ENCODE measurements at regions not wholly inside any gene's neighbourhood (a gene's known extent, or its start where the extent isn't known, plus 50 kb on each side); places are given as distances from the start of the nearest gene placed in this dataset.
A peak's percentile ranks its signal among the peaks of the same experiment; 100 is the strongest.

DNA sequence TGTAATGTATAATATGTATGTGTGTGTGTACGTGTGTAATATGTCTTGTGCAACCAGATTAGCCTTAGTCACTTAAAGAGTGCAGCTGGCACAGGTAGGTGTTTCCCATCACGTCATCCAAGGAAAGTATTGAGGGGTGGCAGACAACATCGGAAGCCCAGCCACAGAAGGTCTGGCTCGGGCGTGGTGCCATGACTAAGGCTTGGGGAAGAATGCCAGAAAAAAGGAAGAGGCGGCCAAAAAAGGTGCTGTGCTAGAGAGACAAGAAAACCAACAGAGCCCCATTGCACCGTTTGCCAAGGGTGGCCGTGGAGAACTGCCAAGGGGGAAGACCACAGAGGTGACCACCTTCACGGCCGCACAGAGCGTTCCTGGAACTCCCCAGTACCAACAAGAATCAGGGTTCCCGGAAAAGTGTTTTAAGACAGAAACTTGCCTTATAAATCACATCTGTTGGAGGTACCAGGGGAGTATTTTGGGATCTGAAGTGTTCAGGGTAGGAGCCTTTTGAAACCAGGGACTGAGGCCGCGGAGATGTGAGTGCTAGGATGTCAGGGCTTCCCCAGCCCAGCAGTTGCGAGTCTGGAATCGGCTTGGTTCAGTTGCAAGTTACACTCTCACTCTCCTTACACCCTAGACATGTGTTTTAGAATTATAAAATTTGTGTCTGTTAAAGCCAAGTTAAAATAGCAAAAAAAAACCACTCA, 131.2 kb upstream of the DYRK2 start:
- no peak overlapping the region for H3K27ac ChIP-seq (ENCODE audit: extremely low read depth, low read depth, low read length)
- TF ChIP-seq ZKSCAN8 (CRISPR knock-in tag; IDR thresholded peaks at IDR 0.05), result no peak
- TF ChIP-seq ZKSCAN1 (IDR thresholded peaks at IDR 0.05; ENCODE audit: low read depth, low read length), result no peak
- TF ChIP-seq, protein P1, sequence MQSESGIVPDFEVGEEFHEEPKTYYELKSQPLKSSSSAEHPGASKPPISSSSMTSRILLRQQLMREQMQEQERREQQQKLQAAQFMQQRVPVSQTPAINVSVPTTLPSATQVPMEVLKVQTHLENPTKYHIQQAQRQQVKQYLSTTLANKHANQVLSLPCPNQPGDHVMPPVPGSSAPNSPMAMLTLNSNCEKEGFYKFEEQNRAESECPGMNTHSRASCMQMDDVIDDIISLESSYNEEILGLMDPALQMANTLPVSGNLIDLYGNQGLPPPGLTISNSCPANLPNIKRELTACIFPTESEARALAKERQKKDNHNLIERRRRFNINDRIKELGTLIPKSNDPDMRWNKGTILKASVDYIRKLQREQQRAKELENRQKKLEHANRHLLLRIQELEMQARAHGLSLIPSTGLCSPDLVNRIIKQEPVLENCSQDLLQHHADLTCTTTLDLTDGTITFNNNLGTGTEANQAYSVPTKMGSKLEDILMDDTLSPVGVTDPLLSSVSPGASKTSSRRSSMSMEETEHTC (IDR thresholded peaks at IDR 0.05), result no peak
- no peak for TF ChIP-seq SIRT6 (IDR thresholded peaks at IDR 0.05; ENCODE audit: low read depth, low read length)
- TF ChIP-seq SRSF9 (IDR thresholded peaks at IDR 0.05; ENCODE audit: borderline replicate concordance, low read depth, low read length), result no peak
- TF ChIP-seq, protein P2, sequence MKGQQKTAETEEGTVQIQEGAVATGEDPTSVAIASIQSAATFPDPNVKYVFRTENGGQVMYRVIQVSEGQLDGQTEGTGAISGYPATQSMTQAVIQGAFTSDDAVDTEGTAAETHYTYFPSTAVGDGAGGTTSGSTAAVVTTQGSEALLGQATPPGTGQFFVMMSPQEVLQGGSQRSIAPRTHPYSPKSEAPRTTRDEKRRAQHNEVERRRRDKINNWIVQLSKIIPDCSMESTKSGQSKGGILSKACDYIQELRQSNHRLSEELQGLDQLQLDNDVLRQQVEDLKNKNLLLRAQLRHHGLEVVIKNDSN (CRISPR knock-in tag; IDR thresholded peaks at IDR 0.05), result no peak
- no peak for TF ChIP-seq ZEB2 (IDR thresholded peaks at IDR 0.05)
- TF ChIP-seq GABPA (tag; conservative IDR thresholded peaks at IDR 0.05; ENCODE audit: low read depth), result no peak
- TF ChIP-seq CBX8 (IDR thresholded peaks at IDR 0.05; ENCODE audit: borderline replicate concordance, extremely low read depth, low read depth, low read length, poor library complexity, severe bottlenecking), result no peak
- no peak for TF ChIP-seq ELF1 (tag; IDR thresholded peaks at IDR 0.05)
- TF ChIP-seq, protein P3, sequence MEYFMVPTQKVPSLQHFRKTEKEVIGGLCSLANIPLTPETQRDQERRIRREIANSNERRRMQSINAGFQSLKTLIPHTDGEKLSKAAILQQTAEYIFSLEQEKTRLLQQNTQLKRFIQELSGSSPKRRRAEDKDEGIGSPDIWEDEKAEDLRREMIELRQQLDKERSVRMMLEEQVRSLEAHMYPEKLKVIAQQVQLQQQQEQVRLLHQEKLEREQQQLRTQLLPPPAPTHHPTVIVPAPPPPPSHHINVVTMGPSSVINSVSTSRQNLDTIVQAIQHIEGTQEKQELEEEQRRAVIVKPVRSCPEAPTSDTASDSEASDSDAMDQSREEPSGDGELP (CRISPR knock-in tag; IDR thresholded peaks at IDR 0.05; ENCODE audit: borderline replicate concordance), result no peak
- no peak for TF ChIP-seq NCOR1 (IDR thresholded peaks at IDR 0.05)
- no peak for TF ChIP-seq RNF2 (IDR thresholded peaks at IDR 0.05)
- TF ChIP-seq ZNF696 (CRISPR knock-in tag; conservative IDR thresholded peaks at IDR 0.05), result no peak
- no peak for TF ChIP-seq ELF2 (CRISPR knock-in tag; IDR thresholded peaks at IDR 0.05)
- no peak overlapping the region for H2AFZ ChIP-seq (ENCODE audit: low read depth, low read length)
- intact Hi-C loops (cut with micrococcal nuclease), result no loop called here
- ChIA-PET CTCF (ENCODE audit: low intra/inter-chr PET ratio) (no interaction called here), POLR2A (no interaction called here)
- no peaks in the 10 kb centered on the region for H3K36me3 ChIP-seq (ENCODE audit: control insufficient read depth, insufficient read depth, low read length)
- in situ Hi-C loops (cut with MboI), result no loop called here
- H4K20me1 ChIP-seq (replicated peaks; ENCODE audit: control insufficient read depth, insufficient read depth, low read length), result no peaks in the 10 kb centered on the region
- H3K4me3 ChIP-seq, result no peak overlapping the region
- H3K9me3 ChIP-seq (replicated peaks; ENCODE audit: control insufficient read depth, insufficient read depth, low read depth, low read length), result no peaks in the 10 kb centered on the region
- DNase-seq (ENCODE audit: extremely low read depth in 1 of 4, low spot score in 3 of 4) (peak in 1 of 4 experiments; percentile 0), ATAC-seq (no peak), FAIRE-seq (no peak)
- H3K27me3 ChIP-seq (ENCODE audit: control insufficient read depth in 2 of 2, insufficient read depth in 2 of 2, low read length in 2 of 2), result peaks cover 7 to 23% of the 10 kb centered on the region in 2 experiments; a peak in 4 of 5 replicates
- no peaks in the 10 kb centered on the region for H3K79me2 ChIP-seq (ENCODE audit: control insufficient read depth, insufficient read depth, low read length)
- WGBS (ENCODE audit: insufficient coverage, low coverage, missing lambda C conversion rate), result under 1% methylated on average over 16 of the region's 16 CpGs
- no peak overlapping the region for H3K9ac ChIP-seq (ENCODE audit: insufficient read depth in 1 of 2, low read depth in 2 of 2, low read length in 2 of 2)
- H3K4me2 ChIP-seq (ENCODE audit: insufficient read depth, low read length), result no peak overlapping the region
- BruUV-seq (replicated peaks), result no TSS peak
- H3K4me1 ChIP-seq (replicated peaks in 1 of 2; ENCODE audit: control insufficient read depth in 2 of 2, insufficient read depth in 2 of 2, low read length in 2 of 2), result no peaks in the 10 kb centered on the region
- no peaks in the 10 kb centered on the region for H3K9me1 ChIP-seq (ENCODE audit: control insufficient read depth, insufficient read depth, low read length)

All from K562 (cell line).